Fibroblast of peridontal ligament (primary cell): ENCODE measurements at regions not wholly inside any gene's neighbourhood (a gene's known extent, or its start where the extent isn't known, plus 50 kb on each side); places are given as distances from the start of the nearest gene placed in this dataset.
A peak's percentile ranks its signal among the peaks of the same experiment; 100 is the strongest.
"Not testable (repeated sequence)": the region's sequence is repeated elsewhere in the genome, so short reads cannot be mapped to it uniquely, and the experiment has no call there.

Experiments
- DNase-seq: peaks from one replicate; pipeline ENCODE4 v3.0.0-alpha.2; 2010; ENCODE audit errors: extremely low read depth

DNA sequence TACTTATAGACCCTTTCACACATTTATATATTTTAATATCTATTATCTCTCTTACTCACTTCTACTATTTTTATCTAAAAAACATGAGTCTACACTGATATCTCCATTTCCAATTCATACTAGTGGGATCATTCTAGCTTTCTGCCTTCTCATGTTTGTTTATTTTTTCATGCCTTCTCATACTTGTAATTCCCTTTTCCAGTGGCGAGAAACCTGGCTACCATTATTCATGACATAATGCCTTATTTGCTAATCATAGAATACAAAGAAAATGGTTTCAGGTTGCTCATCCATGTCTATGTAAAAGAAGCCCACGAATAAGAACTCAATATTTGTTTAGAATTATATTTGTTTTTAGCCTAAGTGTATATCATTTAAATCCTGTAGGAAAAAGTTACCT, 232.7 kb upstream of the ACTBL2 start:
- DNase-seq, result peak; percentile 54

DNA sequence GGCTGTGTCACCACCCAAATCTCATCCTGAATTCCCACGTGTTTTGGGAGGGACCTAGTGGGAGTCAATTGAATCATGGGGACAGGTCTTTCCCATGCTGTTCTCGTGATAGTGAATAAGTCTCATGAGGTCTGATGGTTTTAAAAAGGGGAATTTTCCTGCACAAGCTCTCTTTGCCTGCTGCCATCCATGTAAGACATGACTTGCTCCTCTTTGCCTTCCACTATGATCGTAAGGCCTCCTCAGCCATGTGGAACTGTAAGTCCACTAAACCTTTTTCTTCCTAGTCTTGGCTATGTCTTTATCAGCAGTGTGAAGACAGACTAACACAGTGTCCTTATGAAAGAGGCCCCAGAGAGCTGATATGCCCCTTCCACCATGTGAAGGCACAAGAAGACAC, 230.9 kb upstream of the ACTBL2 start:
- not testable (repeated sequence) for DNase-seq

DNA sequence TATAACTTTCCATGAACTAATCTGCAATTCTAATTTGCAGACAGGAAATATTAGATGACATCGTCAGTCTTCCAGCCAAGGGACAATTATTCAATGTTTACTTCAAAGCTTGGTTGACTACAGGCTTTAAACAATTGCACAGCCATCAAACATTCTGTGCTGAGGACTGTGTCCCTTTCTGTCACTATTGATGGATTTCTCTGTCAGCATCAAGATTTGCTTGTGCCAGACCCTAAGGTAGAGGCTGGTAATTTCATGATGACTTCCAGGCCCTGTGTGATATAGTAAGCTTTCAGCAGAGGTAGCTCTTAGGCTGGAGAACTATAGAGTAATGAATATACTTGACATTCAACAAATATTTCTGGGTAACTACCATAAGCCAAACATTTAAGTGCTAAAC, 229.3 kb upstream of the ACTBL2 start:
- no peak for DNase-seq

DNA sequence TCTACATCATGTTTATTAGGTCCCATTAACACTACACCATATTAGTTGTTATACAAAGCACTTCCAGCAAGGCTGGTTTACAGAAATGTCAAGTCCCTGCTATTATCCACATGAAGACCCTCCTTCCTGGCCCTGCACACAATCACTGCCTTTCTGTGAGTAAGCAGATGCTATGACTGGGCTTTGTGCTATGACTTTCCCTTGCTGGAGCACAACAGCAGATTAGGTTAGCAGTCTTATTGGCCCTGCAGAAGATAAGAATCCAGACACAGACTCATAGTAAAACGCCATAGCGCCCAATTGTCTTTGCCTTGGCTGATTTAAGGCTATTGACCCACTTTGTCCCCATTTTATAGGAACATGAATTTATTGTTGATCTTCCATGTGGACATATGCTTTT, 228.9 kb upstream of the ACTBL2 start:
- no peak for DNase-seq

DNA sequence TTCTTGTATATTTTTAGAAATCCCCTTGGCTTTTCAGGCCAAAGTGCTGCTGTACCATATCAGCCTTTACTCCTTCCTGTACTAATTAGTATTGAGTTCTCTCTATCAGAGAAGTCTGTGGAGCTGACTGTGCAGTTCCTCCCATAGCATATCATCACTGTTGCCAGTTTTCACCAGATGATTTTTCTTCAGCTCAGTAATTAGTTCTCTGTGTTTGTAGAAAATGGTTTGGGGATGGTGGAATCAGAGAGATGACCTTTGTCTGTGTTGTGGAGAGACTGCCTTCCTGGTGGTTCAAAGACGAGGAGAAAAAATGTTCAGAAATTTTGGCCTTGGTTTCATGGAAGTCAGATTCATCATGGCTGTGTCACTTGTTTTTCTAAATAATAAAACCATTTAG, 227.5 kb upstream of the ACTBL2 start:
- DNase-seq, result peak; percentile 37

DNA sequence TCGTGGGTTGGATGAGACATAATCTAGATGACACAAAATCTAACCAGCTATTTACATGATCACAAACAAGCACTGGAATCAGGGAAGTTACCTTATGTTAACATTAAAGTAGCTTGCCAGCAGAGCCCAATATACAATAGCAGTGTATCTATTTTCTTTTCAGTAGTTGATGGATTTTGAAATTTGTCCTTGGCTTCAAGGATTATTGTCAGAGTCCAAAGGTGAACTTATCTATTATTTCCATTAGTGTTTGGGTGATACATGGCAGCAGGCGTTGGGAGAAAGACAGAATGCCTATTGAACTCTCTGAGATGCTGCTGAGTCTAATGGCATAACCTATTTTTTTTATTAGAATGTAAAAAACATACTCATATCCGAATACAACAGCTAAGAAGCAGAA, 223.2 kb upstream of the ACTBL2 start:
- no peak for DNase-seq

DNA sequence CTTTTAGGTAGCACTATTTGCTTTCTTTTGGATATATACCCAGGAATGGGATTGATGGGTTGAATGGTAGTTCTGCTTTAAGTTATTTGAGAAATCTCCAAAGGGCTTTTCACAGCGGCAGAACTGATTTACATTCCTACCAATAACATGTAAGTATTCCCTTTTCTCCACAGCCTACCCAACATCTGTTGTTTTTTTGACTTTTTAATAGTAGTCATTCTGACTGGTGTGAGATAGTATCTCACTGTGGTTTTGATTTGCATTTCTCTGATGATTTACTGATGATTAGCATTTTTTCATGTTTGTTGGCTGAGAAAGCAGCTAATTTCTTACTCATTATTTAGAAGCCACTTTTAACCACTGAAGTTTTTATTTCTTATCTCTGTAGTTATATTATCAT, 221.1 kb upstream of the ACTBL2 start:
- DNase-seq, result no peak

DNA sequence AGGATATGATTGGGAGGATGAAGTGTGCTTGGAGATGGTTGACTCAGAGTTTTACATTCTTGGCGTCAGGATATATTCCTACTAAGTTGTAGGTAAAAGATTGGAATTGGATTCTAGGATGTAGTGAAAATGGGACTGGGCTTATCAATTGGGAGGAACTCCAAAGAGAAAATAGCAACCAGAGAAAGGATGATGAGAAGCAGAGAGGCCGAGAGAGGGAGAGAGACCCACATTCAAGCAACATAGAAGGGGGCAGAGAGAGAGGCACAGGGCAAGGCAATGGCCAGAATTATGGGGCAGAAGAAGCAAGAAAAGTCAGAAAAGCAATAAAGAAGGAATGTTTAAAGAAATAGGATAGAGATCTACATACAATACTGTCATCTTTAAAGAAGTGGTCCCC, 217.9 kb upstream of the ACTBL2 start:
- DNase-seq, result no peak

DNA sequence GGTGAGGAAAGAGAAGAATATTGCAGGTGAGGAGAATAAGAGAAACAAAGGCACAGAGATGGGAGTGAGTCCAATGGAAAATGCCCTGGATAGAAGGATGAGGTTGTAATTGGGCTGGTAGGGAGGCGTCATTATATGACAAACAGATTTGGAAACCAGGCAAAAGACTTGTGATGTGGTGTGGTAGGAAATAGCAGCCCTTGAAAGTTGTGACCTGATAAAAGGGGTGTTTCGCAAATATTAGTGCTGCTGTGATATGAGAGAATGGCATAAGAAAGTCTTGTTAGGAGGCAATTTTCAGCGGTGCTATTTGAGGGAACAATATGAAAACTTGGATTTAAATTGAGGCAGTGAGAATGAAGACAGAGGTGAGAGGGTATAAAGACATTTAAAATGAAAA, 217.5 kb upstream of the ACTBL2 start:
- DNase-seq, result no peak

DNA sequence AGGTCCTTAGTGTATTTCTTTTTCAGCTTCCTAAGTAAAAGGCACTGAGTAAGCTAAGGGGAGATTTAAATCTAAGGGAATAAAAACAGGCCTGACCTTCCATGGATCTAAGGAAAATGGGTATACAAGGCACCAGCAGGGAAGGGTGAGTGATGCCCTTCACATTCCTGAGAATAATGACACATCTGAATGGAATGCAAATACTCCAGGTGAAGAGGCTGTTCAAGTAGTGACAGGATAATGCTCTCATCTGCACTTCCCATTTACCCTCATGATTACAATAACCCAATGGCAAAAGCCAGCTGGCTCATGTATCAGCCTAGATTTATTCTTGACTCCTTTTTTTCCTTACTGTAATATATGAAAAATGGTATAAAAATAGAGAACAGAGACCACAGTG, 216.2 kb upstream of the ACTBL2 start:
- no peak for DNase-seq

DNA sequence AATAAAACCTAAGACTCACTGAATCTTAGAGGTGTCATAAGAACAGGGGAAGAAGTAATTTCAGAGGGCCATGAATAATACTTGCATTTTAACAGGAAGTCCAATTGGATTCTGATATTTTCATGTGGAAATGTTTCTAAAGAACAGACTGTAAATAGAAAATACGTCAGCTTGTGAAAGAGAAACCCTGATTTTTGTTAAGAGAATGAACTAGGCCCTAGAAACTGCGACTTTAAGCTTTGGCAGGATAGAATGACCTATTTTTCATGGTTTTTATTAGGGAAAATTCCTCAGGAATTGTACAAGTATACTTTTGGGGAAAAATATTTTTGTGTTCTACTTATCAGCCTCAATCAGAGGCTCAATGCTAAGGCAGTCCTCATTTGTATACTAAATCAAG, 215.5 kb upstream of the ACTBL2 start:
- no peak for DNase-seq

DNA sequence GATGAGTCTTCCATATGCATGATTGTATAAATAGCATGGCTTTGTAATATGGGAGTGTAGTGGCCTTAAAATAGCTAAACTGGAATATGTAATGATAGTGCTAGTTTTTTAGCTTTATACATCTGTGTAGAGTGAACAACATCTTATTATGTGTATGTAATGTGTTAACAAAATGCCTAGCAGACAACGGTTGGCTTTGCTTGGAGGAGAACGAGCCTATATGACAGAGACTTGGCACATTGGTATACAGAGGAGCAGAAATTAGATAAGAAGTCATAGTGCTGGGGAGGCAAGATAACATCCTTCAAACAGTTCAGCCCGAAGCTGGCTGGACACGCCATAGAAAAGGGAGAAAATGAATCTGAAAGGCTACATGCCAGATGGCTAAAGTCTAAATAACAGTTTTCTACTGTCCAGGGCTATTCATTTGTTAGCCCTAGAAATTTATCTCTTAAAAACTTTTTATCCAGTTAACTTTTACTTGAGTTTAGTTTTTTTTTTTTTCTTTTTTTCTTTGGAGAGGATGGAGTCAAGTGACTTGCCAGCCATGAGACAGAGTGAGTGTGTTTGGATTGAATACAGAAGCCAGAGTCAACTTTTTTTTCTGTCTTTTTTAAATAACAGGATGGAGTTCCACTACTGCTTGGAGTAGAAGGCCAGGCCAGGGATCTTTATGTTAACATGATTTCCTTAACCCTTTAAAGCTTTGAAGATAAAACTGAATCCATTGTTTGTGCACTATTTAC, 214.4 kb upstream of the ACTBL2 start:
- peak; percentile 45 for DNase-seq

DNA sequence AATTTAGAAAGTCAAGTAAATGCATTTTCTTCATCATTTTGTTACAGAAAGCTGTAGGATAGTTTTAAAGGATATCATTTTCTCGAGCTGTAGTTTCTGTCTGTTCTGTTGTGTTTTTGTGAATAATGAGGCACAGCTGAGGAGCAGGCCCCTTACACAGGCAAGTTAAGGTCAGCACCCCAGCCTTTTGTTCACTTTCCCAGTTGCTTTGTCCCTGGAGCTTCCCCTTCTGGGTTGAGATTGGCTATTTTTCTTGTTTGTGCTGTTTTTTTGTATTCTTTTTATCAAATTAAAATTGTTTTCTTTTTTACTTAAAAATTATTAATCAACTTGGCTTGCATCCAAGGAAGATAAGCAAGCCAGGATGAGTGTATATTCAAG, 213.8 kb upstream of the ACTBL2 start:
- no peak for DNase-seq

DNA sequence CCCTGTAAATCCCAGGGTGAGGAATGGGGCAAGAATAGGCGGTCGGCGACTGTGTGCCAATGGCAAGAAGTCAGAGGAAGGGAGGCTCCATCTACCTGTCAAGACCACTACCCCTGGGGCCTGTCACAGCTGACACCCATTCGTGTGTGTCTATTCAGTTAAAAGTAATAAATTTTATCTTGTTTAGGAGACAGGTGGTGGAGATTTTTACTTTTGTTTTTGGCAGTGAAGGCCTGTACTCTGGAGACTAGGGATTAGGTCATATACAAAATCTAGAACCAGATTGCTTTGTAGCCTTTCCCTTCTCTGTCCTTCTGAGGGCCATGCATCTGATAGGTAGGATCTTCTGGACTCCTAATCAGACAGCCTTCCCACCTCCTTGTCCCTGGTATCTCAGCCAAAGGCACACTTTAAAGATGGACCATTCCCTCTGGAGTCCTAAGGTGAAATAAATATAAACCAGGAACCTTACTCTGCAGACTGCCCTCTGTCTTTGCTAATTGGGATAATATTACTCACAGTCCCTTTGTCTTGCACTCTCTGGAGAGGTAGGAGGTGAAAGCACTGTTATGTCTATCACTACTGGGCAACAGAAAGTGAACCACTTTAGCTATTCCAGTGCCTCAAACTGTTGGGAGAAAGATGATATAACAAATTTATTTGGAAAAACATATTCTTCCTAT, 213.2 kb upstream of the ACTBL2 start:
- DNase-seq, result no peak

DNA sequence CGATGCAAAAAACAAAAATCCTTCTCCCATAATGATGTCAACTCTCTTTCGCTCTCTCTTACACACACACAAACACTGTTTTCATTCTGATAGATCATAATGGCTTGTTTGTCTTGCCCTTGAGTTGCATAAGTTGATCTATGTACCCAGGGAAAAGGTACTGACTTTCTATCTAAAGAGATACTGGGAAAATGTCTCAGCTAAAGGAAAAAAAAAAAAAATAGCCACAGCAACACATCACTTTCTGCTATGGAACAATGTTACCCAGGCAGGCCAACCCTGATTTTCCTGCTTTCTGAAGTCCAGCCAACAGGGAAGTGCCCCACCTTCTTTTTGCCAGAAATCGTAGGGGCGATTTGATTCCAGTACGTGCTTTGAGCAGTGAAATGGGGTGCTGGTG, 212.6 kb upstream of the ACTBL2 start:
- DNase-seq, result no peak

DNA sequence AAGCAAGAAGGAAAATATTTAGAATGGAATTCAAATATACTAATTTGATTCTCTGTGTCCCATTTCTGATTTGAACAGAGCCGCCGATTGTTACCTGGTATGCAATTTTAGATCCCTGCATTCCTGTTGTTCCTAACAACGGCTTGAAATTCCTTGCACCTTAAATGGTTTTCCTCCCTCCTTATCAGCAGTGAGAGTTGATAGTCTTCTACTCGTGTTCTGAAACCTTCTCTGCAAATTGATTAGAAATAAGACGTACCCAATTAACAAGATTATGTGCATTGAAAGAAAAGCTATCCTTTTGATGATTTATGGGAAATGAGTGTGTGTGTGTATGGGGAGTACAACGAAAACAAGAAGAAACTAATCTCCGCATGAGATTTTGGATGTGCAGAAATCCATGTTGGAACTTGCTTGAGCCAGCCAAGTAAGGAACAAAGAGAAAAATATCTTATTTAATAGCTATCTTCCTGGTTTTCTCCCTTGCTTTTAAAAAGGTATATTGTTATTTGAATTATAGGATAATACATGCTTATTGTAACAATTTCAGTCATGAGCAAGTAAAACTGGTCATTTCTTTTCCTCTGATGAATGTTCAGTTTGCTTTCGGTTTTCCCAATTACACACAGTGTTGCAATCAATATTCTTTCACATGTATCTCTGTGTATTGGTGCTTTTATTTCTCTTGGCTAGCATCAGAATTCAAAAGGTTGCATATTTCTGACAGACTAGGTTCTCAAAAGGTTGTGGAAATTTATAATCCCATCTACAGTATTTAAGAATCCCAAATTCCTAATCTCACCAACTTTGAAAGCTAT, 211.1 kb upstream of the ACTBL2 start:
- peak; percentile 62 for DNase-seq

DNA sequence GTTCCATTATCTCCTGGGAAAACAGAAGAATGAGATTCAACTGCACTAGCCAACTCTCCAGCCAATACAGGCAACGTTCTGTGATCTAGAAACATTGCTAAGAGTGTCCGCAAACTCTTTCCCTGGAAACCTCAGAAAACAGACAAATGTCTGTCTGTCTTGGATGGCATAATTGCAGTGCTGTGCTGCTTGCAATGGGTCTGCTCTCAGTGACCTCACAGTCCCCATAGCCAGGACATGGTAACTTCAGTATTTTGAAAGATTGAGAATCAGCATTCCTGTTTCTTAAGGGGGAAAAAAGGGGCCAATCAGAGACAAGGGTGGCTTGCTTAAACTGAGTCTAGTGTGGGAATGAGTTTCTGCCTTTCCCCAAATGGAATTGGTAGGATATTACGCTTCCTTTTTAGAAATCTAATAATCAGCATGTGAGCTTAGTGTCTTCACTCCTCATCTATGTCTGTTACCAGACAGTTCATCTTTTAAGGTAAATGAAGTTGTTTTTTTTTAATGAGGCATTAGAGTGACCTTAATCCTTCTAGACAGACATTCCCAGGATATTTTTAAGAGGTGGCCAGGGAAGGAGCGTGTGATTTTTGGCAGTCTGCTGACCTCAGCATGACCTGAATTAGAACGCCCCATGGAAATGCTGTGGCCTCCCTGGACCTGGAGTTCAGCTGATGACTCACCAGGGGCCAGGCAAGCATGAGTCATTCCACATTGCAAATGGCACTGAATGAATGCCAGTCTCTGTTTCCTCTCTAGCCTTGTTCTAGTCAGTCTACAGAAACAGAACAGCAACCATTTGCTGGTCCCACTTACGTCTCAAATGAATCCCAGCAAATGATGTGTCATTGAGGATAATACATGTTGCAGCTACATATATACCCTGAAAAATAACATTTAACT, 210.2 kb upstream of the ACTBL2 start:
- DNase-seq, result peak; percentile 91

DNA sequence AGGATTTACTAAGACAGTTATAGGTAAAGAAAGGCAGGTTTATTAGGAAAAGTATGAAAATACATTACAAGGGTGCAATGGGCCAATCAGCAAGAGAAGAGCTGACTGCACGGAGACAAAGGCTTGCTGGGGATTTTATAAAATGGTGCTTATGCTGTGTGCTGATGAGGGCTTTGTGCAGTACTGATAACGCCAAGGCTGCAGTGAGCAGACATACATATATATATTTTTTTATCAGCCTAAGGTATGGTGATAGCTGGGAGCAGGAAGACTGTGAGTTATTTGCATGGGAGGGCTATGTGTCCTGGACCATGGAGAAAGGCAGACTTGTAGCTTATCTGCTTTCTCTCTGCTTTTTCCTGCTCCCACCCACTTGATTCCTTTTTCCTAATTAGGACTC, 208.1 kb upstream of the ACTBL2 start:
- no peak for DNase-seq

DNA sequence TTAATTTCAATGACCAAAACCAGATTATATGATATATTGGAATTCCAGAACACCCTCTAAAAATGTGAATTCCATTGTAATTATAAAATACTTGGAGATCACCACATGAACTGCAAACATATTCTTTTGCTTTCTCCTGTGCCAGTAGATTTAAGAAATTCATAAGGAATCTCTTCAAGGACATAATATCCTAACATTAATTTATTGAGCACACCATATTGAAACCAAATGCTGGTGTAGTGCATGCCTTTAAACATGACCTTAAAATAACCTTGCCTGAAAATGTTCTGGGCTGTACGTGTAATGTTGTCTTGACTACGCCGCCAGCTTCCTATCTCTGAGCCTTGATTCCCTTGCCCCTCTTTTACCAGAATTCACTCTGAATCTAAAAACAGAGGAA, 205.0 kb upstream of the ACTBL2 start:
- peak; percentile 37 for DNase-seq

DNA sequence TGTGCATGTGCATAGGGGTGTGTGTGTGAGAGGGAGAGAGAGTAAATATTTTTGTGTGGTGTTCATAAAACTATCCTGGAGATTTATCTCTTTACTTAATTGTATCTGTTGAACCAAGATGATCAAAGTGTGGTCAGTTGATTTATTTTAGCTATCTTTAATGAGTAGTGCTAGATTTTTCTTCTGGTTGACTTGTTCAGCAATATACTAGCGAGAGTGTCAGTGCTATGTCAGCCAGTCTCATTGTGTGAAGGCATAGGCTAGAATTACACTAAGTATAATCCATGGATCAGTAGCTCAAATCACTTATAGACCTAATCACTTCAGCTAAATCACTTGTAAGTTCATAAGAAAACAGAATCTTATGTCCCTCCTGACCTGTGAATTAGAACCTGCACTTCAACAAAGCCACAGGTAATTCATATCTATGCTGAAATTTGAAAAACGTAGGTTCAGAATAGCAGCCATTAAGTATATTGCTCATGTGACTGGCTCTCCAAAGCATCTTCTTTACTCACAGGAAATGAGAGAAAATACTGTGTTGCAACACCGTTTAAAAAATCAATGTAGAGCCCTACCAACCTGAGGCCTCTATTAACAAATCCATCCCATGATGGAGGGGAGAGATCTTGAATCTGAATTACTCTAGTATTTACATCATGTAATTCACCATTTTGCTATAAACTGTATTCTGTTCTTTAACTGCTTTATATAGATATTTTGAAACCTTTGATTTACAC, 203.1 kb upstream of the ACTBL2 start:
- DNase-seq, result no peak

DNA sequence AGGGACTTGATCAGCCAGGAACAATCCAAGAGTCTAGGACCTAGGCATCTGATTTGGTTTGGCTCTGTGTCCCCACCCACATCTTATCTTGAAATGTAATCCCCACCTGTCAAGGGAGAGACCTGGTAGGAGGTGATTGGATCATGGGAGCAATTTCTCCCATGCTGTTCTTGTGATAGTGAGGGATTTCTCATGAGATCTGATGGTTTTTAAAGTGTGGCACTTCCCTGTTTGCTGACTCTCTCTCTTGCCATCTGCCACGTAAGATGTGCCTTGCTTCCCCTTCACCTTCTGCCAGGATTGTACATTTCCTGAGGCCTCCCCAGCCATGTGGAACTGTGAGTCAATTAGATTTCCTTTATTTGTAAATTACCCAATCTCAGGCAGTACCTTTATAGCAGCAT, 201.7 kb upstream of the ACTBL2 start:
- no peak for DNase-seq
